ENCODE measurements at regions not wholly inside any gene's neighbourhood (a gene's known extent, or its start where the extent isn't known, plus 50 kb on each side); places are given as distances from the start of the nearest gene placed in this dataset.

GRCh38 chr6:95917034-95917433, 98.7 kb upstream of the FUT9 start:
- TF ChIP-seq EZH2 (IDR thresholded peaks at IDR 0.05; ENCODE audit: insufficient read depth, poor library complexity, severe bottlenecking) (no peak), EZH2phosphoT487 (IDR thresholded peaks at IDR 0.05; ENCODE audit: insufficient read depth, low read depth) (no peak)
